GM12873 (cell line): ENCODE measurements at regions not wholly inside any gene's neighbourhood (a gene's known extent, or its start where the extent isn't known, plus 50 kb on each side); places are given as distances from the start of the nearest gene placed in this dataset.
A peak's percentile ranks its signal among the peaks of the same experiment; 100 is the strongest.

Experiments used
- TF ChIP-seq, protein P1 (sequence below): IDR thresholded peaks from 2 replicates; pipeline ENCODE4 v1.5.1; 2012; ENCODE audit warnings: low read depth, mild to moderate bottlenecking, moderate library complexity, low read length, control low read depth; ENCODE audit not compliant: insufficient read depth; ENCODE audit errors: missing control alignments

- TF ChIP-seq, protein P1, sequence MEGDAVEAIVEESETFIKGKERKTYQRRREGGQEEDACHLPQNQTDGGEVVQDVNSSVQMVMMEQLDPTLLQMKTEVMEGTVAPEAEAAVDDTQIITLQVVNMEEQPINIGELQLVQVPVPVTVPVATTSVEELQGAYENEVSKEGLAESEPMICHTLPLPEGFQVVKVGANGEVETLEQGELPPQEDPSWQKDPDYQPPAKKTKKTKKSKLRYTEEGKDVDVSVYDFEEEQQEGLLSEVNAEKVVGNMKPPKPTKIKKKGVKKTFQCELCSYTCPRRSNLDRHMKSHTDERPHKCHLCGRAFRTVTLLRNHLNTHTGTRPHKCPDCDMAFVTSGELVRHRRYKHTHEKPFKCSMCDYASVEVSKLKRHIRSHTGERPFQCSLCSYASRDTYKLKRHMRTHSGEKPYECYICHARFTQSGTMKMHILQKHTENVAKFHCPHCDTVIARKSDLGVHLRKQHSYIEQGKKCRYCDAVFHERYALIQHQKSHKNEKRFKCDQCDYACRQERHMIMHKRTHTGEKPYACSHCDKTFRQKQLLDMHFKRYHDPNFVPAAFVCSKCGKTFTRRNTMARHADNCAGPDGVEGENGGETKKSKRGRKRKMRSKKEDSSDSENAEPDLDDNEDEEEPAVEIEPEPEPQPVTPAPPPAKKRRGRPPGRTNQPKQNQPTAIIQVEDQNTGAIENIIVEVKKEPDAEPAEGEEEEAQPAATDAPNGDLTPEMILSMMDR, result no peak
Observed at GRCh38 chr4:9608300-9608699, 164.1 kb downstream of the DEFB131A start.

- TF ChIP-seq, protein P1, result no peak
Observed at GRCh38 chr4:9611101-9611500, 166.9 kb downstream of the DEFB131A start.

- TF ChIP-seq, protein P1, result peak; percentile 55
Observed at GRCh38 chr4:9659678-9660077, 121.8 kb upstream of the DRD5 start.

DNA sequence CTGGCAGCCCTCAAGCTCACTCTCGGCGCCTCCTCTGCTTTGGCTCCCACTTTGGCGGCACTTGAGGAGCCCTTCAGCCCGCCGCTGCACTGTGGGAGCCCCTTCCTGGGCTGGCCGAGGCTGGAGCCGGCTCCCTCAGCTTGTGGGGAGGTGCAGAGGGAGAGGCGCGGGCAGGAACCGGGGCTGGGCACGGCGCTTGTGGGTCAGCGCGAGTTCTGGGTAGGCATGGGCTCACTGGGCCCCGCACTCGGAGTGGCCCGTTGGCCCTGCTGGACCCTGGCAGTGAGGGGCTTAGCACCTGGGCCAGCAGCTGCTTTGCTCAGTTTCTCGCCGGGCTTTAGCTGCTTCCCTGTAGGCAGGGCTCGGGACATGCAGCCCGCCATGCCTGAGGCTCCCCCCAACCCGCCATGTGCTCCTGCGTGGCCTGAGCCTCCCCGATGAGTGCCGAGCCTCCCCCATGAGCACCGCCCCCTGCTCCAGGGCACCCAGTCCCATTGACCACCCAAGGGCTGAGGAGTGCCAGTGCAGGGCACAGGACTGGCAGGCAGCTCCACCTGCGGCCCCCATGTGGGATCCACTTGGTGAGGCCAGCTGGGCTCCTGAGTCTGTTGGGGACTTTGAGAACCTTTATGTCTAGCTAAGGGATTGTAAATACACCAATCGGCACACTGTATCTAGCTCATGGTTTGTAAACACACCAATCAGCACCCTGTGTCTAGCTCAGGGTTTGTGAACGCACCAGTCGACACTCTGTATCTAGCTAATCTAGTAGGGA is 101.5 kb upstream of the DRD5 start:
- TF ChIP-seq, protein P1, result no peak

- TF ChIP-seq, protein P1, result no peak
Observed at GRCh38 chr4:9685692-9686091, 95.7 kb upstream of the DRD5 start.

DNA sequence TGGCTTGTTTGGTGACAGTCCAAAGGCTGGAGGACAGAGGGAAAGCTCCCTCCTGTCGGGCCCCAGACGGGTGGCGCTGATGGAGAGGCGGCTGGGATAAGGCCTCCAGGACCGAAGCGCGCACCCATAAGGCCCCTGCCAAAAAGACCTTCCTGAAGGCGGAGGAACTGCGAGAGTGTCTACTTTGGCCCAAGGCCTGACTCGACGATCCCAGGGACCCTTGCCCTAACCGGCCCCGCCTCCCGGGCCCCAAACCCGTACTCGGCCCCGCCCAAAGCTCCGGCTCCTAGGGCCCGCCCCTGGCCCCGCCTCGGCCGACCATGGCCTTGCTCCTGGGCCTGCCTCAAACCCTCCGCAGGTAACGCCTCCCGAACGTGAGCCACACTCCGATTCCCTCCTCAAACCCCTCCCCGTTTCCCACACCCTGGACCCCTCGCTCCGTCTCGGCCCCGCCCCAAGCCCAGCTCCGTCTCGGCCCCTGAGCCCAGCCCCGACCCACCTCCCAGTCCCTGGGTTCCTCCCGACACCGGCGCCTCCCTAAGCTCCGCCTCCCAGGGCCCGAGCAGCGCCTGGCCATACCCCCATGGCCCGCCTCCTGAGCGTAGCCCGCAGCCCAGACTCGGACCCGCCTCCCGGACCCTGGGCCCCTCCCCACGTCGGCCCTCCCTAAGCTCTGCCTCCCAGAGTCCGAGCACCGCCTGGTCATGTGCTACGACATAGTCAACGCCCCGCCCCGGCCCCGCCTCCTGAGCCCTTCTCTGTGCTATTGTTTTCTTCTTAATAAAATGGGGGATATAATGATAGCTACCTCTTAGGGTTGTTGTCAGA is 90.0 kb upstream of the DRD5 start:
- TF ChIP-seq, protein P1, result no peak

DNA sequence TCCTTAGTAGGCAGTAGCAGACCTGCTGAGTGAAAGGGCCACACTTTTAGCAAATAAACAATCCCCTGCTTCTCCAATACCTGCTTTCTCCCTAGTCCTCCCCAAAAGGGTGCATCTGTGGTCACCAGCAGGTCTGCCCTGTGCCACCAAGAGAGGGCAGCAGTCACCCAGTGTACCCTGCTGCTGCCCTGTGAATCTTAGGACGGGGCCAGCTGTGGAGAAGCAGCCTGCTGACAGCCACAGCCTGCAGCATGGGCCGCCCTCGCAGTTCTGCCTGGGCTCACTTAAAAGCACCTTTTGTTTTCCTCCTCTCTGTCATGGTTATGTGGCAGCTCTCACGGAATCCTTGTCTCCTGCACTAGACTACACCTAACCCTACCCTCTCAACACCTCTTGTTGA is 85.4 kb upstream of the DRD5 start:
- TF ChIP-seq, protein P1, result peak; percentile 29
